DND-41 (cell line): ENCODE measurements at regions not wholly inside any gene's neighbourhood (a gene's known extent, or its start where the extent isn't known, plus 50 kb on each side); places are given as distances from the start of the nearest gene placed in this dataset.

Experiments used
- EZH2 ChIP-seq: IDR thresholded peaks from 3 replicates; pipeline ENCODE4 v1.6.1; 2012; ENCODE audit warnings: borderline replicate concordance, low read depth, mild to moderate bottlenecking, moderate library complexity, low read length, inconsistent platforms; ENCODE audit not compliant: severe bottlenecking
- TF ChIP-seq, protein P1 (sequence below): IDR thresholded peaks from 2 replicates; pipeline ENCODE4 v1.5.1; 2012; ENCODE audit warnings: borderline replicate concordance, low read length, moderate library complexity, mild to moderate bottlenecking; ENCODE audit not compliant: poor library complexity, severe bottlenecking; ENCODE audit errors: extremely low read depth

DNA sequence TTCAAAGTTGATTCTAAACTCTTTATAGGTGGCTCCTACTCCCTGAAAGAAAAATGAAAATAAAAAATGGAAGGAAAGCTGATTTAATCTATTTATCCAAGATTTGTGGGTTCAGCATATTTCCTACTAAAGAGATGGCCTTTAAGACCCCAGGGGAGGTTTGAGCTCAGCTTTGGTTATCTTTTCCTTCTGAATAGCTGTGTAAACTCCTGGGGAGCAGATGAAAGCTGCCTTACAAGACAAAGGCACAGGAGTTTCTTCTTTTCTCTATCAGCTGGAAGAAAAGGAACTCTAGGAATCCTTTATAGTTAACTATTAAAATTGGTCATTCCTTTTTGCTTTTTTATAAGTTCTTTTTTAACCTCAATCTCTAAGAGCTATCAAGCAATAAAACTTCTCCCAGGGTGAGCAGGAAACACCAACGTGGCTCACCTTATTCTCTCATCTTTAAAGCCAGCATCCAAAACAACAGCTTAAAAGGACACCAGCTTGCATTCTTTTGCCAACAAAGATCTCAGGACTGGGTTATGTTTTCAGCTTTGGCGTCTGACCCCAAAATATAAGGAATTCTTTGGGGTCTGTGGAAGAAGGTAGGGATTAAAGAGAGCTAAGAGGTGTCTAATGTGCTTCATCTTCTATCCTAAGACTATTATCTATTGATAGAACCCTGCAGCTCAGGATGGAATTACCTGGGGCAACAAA is 371.7 kb upstream of the KITLG start:
- TF ChIP-seq, protein P1, sequence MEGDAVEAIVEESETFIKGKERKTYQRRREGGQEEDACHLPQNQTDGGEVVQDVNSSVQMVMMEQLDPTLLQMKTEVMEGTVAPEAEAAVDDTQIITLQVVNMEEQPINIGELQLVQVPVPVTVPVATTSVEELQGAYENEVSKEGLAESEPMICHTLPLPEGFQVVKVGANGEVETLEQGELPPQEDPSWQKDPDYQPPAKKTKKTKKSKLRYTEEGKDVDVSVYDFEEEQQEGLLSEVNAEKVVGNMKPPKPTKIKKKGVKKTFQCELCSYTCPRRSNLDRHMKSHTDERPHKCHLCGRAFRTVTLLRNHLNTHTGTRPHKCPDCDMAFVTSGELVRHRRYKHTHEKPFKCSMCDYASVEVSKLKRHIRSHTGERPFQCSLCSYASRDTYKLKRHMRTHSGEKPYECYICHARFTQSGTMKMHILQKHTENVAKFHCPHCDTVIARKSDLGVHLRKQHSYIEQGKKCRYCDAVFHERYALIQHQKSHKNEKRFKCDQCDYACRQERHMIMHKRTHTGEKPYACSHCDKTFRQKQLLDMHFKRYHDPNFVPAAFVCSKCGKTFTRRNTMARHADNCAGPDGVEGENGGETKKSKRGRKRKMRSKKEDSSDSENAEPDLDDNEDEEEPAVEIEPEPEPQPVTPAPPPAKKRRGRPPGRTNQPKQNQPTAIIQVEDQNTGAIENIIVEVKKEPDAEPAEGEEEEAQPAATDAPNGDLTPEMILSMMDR = no peak
- TF ChIP-seq EZH2 = no peak
